HepG2 (cell line): ENCODE measurements at regions not wholly inside any gene's neighbourhood (a gene's known extent, or its start where the extent isn't known, plus 50 kb on each side); places are given as distances from the start of the nearest gene placed in this dataset.

Experiments
- ATAC-seq: fragments of 200-7000 bp; cut with Tn5 transposase; 3 replicates; pipeline ENCODE4 v1.9.1; 2020; ENCODE audit warnings: mild to moderate bottlenecking, moderate library complexity
- BruUV-seq: library from RNA; stranded (reverse); fragments of 400-500 nt; replicated peaks from 2 replicates; lab custom pipeline; 2021; lab: Mats Ljungman, UMichigan
- CTCF ChIA-PET: fragments of 300-600 bp; formaldehyde crosslinking; extraction: SDS; loops from one replicate; lab custom pipeline; 2021; ENCODE audit warnings: low total read pairs, inconsistent platforms, low intra/inter-chr PET ratio; lab: Yijun Ruan, JAX
- POLR2A ChIA-PET: fragments of 350-600 bp; sonication (Branson Sonifier 250); formaldehyde crosslinking; loops from one replicate; lab custom pipeline; 2020; ENCODE audit warnings: antibody characterized with exemption, inconsistent platforms; lab: Yijun Ruan, JAX
- DNase-seq: peaks from one replicate; pipeline ENCODE4 v3.0.0-alpha.2; 2015; ENCODE audit warnings: low spot score
- FAIRE-seq: peaks from 3 replicates; lab custom pipeline; 2011; peaks lifted over from hg19 to GRCh38; lab: Jason Lieb, UNC
- H2AFZ ChIP-seq: one replicate; pipeline ENCODE4 v1.6.1; 2011; ENCODE audit warnings: low read length, inconsistent platforms
- H3K27ac ChIP-seq: fragments of 300-600 bp; 3 replicates; pipeline ENCODE4 v1.8.0; 2011; ENCODE audit warnings: mixed run types, mild to moderate bottlenecking, mixed read lengths, low read length, inconsistent platforms; ENCODE audit not compliant: insufficient read depth; ENCODE audit errors: extremely low read length
- H3K27me3 ChIP-seq, 2 experiments: fragments of 200-600 bp in 1 of 2; 2 replicates in 1 of 2; 3 replicates in 1 of 2; pipeline versions ENCODE4 v1.6.0 to v1.8.0; 2011; ENCODE audit warnings: low read length in 2 of 2, mild to moderate bottlenecking in 2 of 2, moderate library complexity in 2 of 2, inconsistent platforms in 1 of 2; ENCODE audit not compliant: insufficient read depth in 2 of 2, control insufficient read depth in 1 of 2
- H3K36me3 ChIP-seq, 2 experiments: fragments of 200-600 bp in 1 of 2; replicated peaks in 1 of 2; 2 replicates in 1 of 2; 3 replicates in 1 of 2; pipeline versions ENCODE4 v1.5.1 to v1.8.0; 2011; ENCODE audit warnings: low read length in 2 of 2, inconsistent platforms in 1 of 2; ENCODE audit not compliant: insufficient read depth in 2 of 2, control insufficient read depth in 1 of 2
- H3K4me1 ChIP-seq: 2 replicates; pipeline ENCODE4 v1.5.1; 2012; ENCODE audit warnings: low read length, inconsistent platforms; ENCODE audit not compliant: insufficient read depth
- H3K4me2 ChIP-seq: 2 replicates; pipeline ENCODE4 v1.6.0; 2011; ENCODE audit warnings: low read depth, low read length, inconsistent platforms
- H3K4me3 ChIP-seq, 3 experiments: fragments of 200-600 bp in 1 of 3; sonication (generic), shearing (Covaris generic) in 1 of 3; replicated peaks in 1 of 3; 2 replicates each; pipeline ENCODE4 v1.5.1; 2011 to 2016; ENCODE audit warnings: low read length in 3 of 3, inconsistent platforms in 2 of 3, low read depth in 2 of 3, mild to moderate bottlenecking in 2 of 3, control low read depth in 1 of 3, mixed read lengths in 1 of 3; ENCODE audit not compliant: insufficient read depth in 1 of 3
- H3K79me2 ChIP-seq: one replicate; pipeline ENCODE4 v1.6.1; 2011; ENCODE audit warnings: low read length, inconsistent platforms; ENCODE audit not compliant: insufficient read depth
- H3K9ac ChIP-seq: 2 replicates; pipeline ENCODE4 v1.6.0; 2011; ENCODE audit warnings: mild to moderate bottlenecking, low read depth, low read length, inconsistent platforms; ENCODE audit not compliant: insufficient read depth
- H3K9me3 ChIP-seq: 2 replicates; pipeline ENCODE4 v1.5.1; 2012; ENCODE audit warnings: mild to moderate bottlenecking, low read length
- H4K20me1 ChIP-seq: 2 replicates; pipeline ENCODE4 v1.6.0; 2011; ENCODE audit warnings: inconsistent platforms, mild to moderate bottlenecking, low read length, moderate library complexity; ENCODE audit not compliant: insufficient read depth
- ETV6 ChIP-seq: sonication (generic); formaldehyde crosslinking; conservative IDR thresholded peaks from 2 replicates; pipeline ENCODE4 v1.4.0; 2020; ENCODE audit warnings: missing genetic modification reagents
- PTBP1 ChIP-seq: fragments of 200-400 bp; formaldehyde crosslinking; IDR thresholded peaks from 2 replicates; pipeline ENCODE4 v1.6.1; 2018; ENCODE audit warnings: low read length, low read depth; ENCODE audit not compliant: poor library complexity, severe bottlenecking
- RBAK ChIP-seq: sonication (generic); formaldehyde crosslinking; IDR thresholded peaks from 2 replicates; pipeline ENCODE4 v1.5.1; 2020; ENCODE audit warnings: mild to moderate bottlenecking, missing genetic modification reagents
- ZNF382 ChIP-seq: sonication (generic); formaldehyde crosslinking; IDR thresholded peaks from 2 replicates; pipeline ENCODE4 v1.5.0; 2020; ENCODE audit warnings: missing genetic modification reagents, mild to moderate bottlenecking, borderline replicate concordance
- ZNF619 ChIP-seq: sonication (generic); formaldehyde crosslinking; IDR thresholded peaks from 2 replicates; pipeline ENCODE4 v1.4.0; 2020; ENCODE audit warnings: mild to moderate bottlenecking, missing genetic modification reagents
- ZNF709 ChIP-seq: sonication (generic); formaldehyde crosslinking; IDR thresholded peaks from 2 replicates; pipeline ENCODE4 v1.5.0; 2020; ENCODE audit warnings: mild to moderate bottlenecking, missing genetic modification reagents
- ZSCAN22 ChIP-seq: sonication (generic); formaldehyde crosslinking; IDR thresholded peaks from 2 replicates; pipeline ENCODE4 v1.4.0; 2020; ENCODE audit warnings: mild to moderate bottlenecking, missing genetic modification reagents
- ZSCAN29 ChIP-seq: sonication (generic); formaldehyde crosslinking; conservative IDR thresholded peaks from 2 replicates; pipeline ENCODE4 v1.4.0; 2020; ENCODE audit warnings: mild to moderate bottlenecking, missing genetic modification reagents
- WGBS: methylation state at CpG from one replicate; pipeline ENCODE4 v1.1.6; 2017; ENCODE audit warnings: low lambda C conversion rate; 5-methylcytosine and 5-hydroxymethylcytosine counted together
- in situ Hi-C: cut with HindIII; loops from 2 replicates; pipeline ENCODE4 v1.10.0; 2017; ENCODE audit warnings: low pct_unique_long_range_greater_than_20kb; ENCODE audit not compliant: extremely low pct_ligation_motif_present
- intact Hi-C: fragments of 100-400 bp; cut with micrococcal nuclease; formaldehyde crosslinking; loops from one replicate; pipeline ENCODE4 v1.10.0; 2022; ENCODE audit not compliant: unreplicated experiment
- TF ChIP-seq, protein P1 (sequence below): IDR thresholded peaks from 2 replicates; pipeline ENCODE4 v1.6.1; 2016; ENCODE audit warnings: missing genetic modification reagents, missing compliant biosample characterization
- TF ChIP-seq, protein P2 (sequence below): fragments of 450-650 bp; IDR thresholded peaks from 2 replicates; pipeline ENCODE4 v1.6.1; 2017; ENCODE audit warnings: mild to moderate bottlenecking
- TF ChIP-seq, protein P3 (sequence below): sonication (generic); formaldehyde crosslinking; IDR thresholded peaks from 2 replicates; pipeline ENCODE4 v1.4.0; 2020; ENCODE audit warnings: missing genetic modification reagents
- TF ChIP-seq, protein P4 (sequence below), 2 experiments: fragments of 450-650 bp in 1 of 2; sonication (generic) in 1 of 2; formaldehyde crosslinking; IDR thresholded peaks; 2 replicates each; pipeline versions ENCODE4 v1.5.0 to v1.8.0; 2020 to 2022; ENCODE audit warnings: mild to moderate bottlenecking in 1 of 2, missing genetic modification reagents in 1 of 2

DNA sequence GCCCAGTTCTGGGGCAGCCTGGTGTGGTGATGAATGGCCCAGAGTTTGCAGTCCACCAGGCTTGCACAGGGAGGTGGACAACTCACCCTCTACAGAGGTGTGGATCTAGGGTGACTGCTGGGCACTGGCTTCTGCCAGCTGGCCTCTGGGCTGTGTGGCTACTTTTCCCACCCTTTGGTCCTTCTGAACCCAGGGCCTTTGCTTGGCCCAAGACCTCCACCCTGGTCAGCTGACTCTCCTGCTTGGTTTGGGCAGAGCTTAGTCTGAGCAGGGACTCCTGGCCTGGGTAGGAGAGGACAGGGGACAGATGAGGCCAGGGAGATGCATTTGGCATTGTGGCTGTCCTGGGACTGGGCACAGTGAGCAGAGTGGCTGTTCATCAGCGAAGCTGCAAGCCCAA, 83.0 kb upstream of the SHANK2 start:
- CTCF ChIA-PET = no interaction called here
- Histone ChIP-seq H2AFZ (no peak overlapping the region), H3K4me1 (no peaks in the 10 kb centered on the region), H3K4me2 (no peak overlapping the region), H3K27me3 (peaks cover 4 to 35% of the 10 kb centered on the region in 2 experiments), H3K4me3 (no peak overlapping the region), H3K9ac (no peak overlapping the region), H3K36me3 (no peaks in the 10 kb centered on the region), H3K9me3 (peaks cover 13% of the 10 kb centered on the region), H3K27ac (no peak overlapping the region), H3K79me2 (no peaks in the 10 kb centered on the region), H4K20me1 (no peaks in the 10 kb centered on the region)
- TF ChIP-seq RBAK (no peak), PTBP1 (no peak), ZNF709 (CRISPR knock-in tag) (no peak), ZSCAN22 (CRISPR knock-in tag) (no peak), ETV6 (no peak), ZSCAN29 (CRISPR knock-in tag) (no peak), ZNF382 (no peak), ZNF619 (no peak)
- TF ChIP-seq, protein P1, sequence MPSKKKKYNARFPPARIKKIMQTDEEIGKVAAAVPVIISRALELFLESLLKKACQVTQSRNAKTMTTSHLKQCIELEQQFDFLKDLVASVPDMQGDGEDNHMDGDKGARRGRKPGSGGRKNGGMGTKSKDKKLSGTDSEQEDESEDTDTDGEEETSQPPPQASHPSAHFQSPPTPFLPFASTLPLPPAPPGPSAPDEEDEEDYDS (CRISPR knock-in tag) = no peak
- TF ChIP-seq, protein P2, sequence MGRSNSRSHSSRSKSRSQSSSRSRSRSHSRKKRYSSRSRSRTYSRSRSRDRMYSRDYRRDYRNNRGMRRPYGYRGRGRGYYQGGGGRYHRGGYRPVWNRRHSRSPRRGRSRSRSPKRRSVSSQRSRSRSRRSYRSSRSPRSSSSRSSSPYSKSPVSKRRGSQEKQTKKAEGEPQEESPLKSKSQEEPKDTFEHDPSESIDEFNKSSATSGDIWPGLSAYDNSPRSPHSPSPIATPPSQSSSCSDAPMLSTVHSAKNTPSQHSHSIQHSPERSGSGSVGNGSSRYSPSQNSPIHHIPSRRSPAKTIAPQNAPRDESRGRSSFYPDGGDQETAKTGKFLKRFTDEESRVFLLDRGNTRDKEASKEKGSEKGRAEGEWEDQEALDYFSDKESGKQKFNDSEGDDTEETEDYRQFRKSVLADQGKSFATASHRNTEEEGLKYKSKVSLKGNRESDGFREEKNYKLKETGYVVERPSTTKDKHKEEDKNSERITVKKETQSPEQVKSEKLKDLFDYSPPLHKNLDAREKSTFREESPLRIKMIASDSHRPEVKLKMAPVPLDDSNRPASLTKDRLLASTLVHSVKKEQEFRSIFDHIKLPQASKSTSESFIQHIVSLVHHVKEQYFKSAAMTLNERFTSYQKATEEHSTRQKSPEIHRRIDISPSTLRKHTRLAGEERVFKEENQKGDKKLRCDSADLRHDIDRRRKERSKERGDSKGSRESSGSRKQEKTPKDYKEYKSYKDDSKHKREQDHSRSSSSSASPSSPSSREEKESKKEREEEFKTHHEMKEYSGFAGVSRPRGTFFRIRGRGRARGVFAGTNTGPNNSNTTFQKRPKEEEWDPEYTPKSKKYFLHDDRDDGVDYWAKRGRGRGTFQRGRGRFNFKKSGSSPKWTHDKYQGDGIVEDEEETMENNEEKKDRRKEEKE = no peak
- TF ChIP-seq, protein P3, sequence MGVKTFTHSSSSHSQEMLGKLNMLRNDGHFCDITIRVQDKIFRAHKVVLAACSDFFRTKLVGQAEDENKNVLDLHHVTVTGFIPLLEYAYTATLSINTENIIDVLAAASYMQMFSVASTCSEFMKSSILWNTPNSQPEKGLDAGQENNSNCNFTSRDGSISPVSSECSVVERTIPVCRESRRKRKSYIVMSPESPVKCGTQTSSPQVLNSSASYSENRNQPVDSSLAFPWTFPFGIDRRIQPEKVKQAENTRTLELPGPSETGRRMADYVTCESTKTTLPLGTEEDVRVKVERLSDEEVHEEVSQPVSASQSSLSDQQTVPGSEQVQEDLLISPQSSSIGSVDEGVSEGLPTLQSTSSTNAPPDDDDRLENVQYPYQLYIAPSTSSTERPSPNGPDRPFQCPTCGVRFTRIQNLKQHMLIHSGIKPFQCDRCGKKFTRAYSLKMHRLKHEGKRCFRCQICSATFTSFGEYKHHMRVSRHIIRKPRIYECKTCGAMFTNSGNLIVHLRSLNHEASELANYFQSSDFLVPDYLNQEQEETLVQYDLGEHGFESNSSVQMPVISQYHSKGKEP (CRISPR knock-in tag) = no peak
- TF ChIP-seq, protein P4, sequence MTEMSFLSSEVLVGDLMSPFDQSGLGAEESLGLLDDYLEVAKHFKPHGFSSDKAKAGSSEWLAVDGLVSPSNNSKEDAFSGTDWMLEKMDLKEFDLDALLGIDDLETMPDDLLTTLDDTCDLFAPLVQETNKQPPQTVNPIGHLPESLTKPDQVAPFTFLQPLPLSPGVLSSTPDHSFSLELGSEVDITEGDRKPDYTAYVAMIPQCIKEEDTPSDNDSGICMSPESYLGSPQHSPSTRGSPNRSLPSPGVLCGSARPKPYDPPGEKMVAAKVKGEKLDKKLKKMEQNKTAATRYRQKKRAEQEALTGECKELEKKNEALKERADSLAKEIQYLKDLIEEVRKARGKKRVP (CRISPR knock-in tag; IDR thresholded peaks at IDR 0.05) = no peak
- FAIRE-seq (no peak), DNase-seq (no peak), ATAC-seq (no peak)
- intact Hi-C loops (no loop called here), in situ Hi-C loops (no loop called here)
- POLR2A ChIA-PET = no interaction called here
- no TSS peak for BruUV-seq
- 0% methylated on average over 1 of the region's 1 CpG for WGBS
